ENCODE measurements at regions not wholly inside any gene's neighbourhood (a gene's known extent, or its start where the extent isn't known, plus 50 kb on each side); places are given as distances from the start of the nearest gene placed in this dataset.

- TF ChIP-seq ZBTB5 (IDR thresholded peaks at IDR 0.05) (no peak), POLR2AphosphoS5 (IDR thresholded peaks at IDR 0.05; ENCODE audit: control insufficient read depth, insufficient read depth, low read depth, low read length) (no peak), NCOR1 (IDR thresholded peaks at IDR 0.05) (no peak), RNF219 (CRISPR knock-in tag; IDR thresholded peaks at IDR 0.05) (no peak), ZHX1 (conservative IDR thresholded peaks at IDR 0.05; ENCODE audit: low read length) (no peak), ZNF609 (CRISPR knock-in tag; IDR thresholded peaks at IDR 0.05; ENCODE audit: borderline replicate concordance) (no peak)
These were observed 264.9 kb downstream of the TSN start (continued) for GRCh38 chr2:122020377-122020776.
